ENCODE measurements at regions not wholly inside any gene's neighbourhood (a gene's known extent, or its start where the extent isn't known, plus 50 kb on each side); places are given as distances from the start of the nearest gene placed in this dataset.

DNA sequence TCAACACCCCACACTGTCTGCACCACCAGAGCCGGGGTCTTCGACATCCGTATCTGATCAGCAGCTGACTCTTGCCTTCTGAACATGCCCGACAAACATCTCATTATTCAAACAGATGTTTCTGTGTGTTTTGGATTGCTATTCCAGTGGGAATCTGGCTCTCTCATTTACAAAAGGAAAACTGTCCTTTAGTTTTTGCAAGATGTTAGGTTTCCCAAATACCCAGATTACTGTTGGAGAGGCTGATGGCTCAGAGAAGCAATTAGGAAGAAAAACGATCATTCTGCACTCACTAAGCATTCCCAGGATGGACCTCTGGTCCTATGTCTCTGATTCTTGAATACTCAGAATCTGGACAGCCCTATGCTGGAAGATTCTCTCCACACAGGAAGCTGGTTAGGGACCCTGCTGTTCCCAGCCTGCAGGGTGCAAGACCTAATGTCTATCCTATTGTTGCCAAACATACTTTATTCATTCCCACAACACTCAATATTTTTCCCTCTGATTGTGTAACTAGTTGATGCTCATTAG lies 532.9 kb downstream of the CDH26 start:
- POLR2A ChIA-PET = no interaction called here
- Histone ChIP-seq H3K4me1 (ENCODE audit: control insufficient read depth, insufficient read depth, low read length) (no peaks in the 10 kb centered on the region), H3K4me3 (ENCODE audit: low read depth, low read length) (no peak overlapping the region), H3K27ac (ENCODE audit: extremely low read depth, low read depth, low read length) (no peak overlapping the region), H3K9me3 (ENCODE audit: control insufficient read depth, insufficient read depth, low read depth, low read length) (no peaks in the 10 kb centered on the region), H3K36me3 (ENCODE audit: control insufficient read depth in 2 of 2, insufficient read depth in 1 of 2, low read length in 2 of 2) (no peaks in the 10 kb centered on the region)
- CTCF ChIA-PET = no interaction called here
- no peak for TF ChIP-seq PRDM1 (tag by site-specific recombination; IDR thresholded peaks at IDR 0.05)
- no peak for TF ChIP-seq TCF7L2 (IDR thresholded peaks at IDR 0.05; ENCODE audit: borderline replicate concordance, low read depth, low read length)
- no peak for TF ChIP-seq ZBTB1 (tag by site-specific recombination; IDR thresholded peaks at IDR 0.05)
- no peak for TF ChIP-seq ZNF16 (tag by site-specific recombination; IDR thresholded peaks at IDR 0.05; ENCODE audit: low read depth)

DNA sequence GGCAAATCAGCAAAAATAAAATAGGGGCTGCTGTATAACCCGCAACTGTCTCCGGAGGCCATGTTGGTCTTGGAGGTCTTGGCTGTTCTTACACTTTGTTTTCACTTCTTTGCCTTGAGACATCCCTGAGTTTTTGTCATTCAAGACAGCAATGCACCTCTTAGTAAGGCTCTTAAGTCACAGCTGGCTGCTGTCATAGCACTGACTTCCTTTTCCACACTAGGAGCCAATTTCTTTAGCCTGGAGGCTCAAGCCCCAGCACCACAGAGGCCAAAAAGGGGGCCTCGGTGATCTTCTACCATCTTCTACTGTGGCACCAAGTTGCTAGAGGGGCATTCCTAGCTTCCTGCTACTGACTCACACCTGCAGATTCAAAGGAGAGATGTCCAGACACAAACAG lies 536.3 kb downstream of the CDH26 start:
- POLR2A ChIA-PET = no interaction called here
- H3K4me3 ChIP-seq (ENCODE audit: low read depth, low read length) = no peak overlapping the region
- CTCF ChIA-PET = interaction anchor here (0.6 kb wide), 1 partner anchor 55 kb away, joined by 3 read pairs; no protein-coding TSS in a partner anchor
- TF ChIP-seq, protein P1, sequence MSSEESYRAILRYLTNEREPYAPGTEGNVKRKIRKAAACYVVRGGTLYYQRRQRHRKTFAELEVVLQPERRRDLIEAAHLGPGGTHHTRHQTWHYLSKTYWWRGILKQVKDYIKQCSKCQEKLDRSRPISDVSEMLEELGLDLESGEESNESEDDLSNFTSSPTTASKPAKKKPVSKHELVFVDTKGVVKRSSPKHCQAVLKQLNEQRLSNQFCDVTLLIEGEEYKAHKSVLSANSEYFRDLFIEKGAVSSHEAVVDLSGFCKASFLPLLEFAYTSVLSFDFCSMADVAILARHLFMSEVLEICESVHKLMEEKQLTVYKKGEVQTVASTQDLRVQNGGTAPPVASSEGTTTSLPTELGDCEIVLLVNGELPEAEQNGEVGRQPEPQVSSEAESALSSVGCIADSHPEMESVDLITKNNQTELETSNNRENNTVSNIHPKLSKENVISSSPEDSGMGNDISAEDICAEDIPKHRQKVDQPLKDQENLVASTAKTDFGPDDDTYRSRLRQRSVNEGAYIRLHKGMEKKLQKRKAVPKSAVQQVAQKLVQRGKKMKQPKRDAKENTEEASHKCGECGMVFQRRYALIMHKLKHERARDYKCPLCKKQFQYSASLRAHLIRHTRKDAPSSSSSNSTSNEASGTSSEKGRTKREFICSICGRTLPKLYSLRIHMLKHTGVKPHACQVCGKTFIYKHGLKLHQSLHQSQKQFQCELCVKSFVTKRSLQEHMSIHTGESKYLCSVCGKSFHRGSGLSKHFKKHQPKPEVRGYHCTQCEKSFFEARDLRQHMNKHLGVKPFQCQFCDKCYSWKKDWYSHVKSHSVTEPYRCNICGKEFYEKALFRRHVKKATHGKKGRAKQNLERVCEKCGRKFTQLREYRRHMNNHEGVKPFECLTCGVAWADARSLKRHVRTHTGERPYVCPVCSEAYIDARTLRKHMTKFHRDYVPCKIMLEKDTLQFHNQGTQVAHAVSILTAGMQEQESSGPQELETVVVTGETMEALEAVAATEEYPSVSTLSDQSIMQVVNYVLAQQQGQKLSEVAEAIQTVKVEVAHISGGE (tag by site-specific recombination; conservative IDR thresholded peaks at IDR 0.05; ENCODE audit: low read depth) = no peak
- no peak for TF ChIP-seq ZNF658 (tag by site-specific recombination; IDR thresholded peaks at IDR 0.05)
- TF ChIP-seq EGR2 (tag by site-specific recombination; IDR thresholded peaks at IDR 0.05; ENCODE audit: low read depth) = no peak
- TF ChIP-seq, protein P2, sequence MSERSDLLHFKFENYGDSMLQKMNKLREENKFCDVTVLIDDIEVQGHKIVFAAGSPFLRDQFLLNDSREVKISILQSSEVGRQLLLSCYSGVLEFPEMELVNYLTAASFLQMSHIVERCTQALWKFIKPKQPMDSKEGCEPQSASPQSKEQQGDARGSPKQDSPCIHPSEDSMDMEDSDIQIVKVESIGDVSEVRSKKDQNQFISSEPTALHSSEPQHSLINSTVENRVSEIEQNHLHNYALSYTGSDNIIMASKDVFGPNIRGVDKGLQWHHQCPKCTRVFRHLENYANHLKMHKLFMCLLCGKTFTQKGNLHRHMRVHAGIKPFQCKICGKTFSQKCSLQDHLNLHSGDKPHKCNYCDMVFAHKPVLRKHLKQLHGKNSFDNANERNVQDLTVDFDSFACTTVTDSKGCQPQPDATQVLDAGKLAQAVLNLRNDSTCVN (tag by site-specific recombination; optimal IDR thresholded peaks at IDR 0.05) = no peak
- TF ChIP-seq, protein P3, sequence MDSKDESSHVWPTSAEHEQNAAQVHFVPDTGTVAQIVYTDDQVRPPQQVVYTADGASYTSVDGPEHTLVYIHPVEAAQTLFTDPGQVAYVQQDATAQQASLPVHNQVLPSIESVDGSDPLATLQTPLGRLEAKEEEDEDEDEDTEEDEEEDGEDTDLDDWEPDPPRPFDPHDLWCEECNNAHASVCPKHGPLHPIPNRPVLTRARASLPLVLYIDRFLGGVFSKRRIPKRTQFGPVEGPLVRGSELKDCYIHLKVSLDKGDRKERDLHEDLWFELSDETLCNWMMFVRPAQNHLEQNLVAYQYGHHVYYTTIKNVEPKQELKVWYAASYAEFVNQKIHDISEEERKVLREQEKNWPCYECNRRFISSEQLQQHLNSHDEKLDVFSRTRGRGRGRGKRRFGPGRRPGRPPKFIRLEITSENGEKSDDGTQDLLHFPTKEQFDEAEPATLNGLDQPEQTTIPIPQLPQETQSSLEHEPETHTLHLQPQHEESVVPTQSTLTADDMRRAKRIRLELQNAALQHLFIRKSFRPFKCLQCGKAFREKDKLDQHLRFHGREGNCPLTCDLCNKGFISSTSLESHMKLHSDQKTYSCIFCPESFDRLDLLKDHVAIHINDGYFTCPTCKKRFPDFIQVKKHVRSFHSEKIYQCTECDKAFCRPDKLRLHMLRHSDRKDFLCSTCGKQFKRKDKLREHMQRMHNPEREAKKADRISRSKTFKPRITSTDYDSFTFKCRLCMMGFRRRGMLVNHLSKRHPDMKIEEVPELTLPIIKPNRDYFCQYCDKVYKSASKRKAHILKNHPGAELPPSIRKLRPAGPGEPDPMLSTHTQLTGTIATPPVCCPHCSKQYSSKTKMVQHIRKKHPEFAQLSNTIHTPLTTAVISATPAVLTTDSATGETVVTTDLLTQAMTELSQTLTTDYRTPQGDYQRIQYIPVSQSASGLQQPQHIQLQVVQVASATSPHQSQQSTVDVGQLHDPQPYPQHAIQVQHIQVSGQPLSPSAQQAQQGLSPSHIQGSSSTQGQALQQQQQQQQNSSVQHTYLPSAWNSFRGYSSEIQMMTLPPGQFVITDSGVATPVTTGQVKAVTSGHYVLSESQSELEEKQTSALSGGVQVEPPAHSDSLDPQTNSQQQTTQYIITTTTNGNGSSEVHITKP (tag by site-specific recombination; IDR thresholded peaks at IDR 0.05) = no peak
- no peak for TF ChIP-seq ZSCAN30 (tag by site-specific recombination; IDR thresholded peaks at IDR 0.05)
- no peak for TF ChIP-seq REPIN1 (tag by site-specific recombination; IDR thresholded peaks at IDR 0.05; ENCODE audit: low read depth)
- TF ChIP-seq ZNF621 (tag by site-specific recombination; IDR thresholded peaks at IDR 0.05) = no peak
- no peak for TF ChIP-seq ZNF174 (tag by site-specific recombination; IDR thresholded peaks at IDR 0.05)
- TF ChIP-seq, protein P4, sequence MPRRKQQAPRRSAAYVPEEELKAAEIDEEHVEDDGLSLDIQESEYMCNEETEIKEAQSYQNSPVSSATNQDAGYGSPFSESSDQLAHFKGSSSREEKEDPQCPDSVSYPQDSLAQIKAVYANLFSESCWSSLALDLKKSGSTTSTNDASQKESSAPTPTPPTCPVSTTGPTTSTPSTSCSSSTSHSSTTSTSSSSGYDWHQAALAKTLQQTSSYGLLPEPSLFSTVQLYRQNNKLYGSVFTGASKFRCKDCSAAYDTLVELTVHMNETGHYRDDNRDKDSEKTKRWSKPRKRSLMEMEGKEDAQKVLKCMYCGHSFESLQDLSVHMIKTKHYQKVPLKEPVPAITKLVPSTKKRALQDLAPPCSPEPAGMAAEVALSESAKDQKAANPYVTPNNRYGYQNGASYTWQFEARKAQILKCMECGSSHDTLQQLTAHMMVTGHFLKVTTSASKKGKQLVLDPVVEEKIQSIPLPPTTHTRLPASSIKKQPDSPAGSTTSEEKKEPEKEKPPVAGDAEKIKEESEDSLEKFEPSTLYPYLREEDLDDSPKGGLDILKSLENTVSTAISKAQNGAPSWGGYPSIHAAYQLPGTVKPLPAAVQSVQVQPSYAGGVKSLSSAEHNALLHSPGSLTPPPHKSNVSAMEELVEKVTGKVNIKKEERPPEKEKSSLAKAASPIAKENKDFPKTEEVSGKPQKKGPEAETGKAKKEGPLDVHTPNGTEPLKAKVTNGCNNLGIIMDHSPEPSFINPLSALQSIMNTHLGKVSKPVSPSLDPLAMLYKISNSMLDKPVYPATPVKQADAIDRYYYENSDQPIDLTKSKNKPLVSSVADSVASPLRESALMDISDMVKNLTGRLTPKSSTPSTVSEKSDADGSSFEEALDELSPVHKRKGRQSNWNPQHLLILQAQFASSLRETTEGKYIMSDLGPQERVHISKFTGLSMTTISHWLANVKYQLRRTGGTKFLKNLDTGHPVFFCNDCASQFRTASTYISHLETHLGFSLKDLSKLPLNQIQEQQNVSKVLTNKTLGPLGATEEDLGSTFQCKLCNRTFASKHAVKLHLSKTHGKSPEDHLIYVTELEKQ (tag by site-specific recombination; IDR thresholded peaks at IDR 0.05; ENCODE audit: borderline replicate concordance) = no peak
- TF ChIP-seq ZNF175 (tag by site-specific recombination; IDR thresholded peaks at IDR 0.05) = no peak
- TF ChIP-seq, protein P5, sequence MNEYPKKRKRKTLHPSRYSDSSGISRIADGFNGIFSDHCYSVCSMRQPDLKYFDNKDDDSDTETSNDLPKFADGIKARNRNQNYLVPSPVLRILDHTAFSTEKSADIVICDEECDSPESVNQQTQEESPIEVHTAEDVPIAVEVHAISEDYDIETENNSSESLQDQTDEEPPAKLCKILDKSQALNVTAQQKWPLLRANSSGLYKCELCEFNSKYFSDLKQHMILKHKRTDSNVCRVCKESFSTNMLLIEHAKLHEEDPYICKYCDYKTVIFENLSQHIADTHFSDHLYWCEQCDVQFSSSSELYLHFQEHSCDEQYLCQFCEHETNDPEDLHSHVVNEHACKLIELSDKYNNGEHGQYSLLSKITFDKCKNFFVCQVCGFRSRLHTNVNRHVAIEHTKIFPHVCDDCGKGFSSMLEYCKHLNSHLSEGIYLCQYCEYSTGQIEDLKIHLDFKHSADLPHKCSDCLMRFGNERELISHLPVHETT (tag by site-specific recombination; IDR thresholded peaks at IDR 0.05) = no peak
- TF ChIP-seq, protein P6, sequence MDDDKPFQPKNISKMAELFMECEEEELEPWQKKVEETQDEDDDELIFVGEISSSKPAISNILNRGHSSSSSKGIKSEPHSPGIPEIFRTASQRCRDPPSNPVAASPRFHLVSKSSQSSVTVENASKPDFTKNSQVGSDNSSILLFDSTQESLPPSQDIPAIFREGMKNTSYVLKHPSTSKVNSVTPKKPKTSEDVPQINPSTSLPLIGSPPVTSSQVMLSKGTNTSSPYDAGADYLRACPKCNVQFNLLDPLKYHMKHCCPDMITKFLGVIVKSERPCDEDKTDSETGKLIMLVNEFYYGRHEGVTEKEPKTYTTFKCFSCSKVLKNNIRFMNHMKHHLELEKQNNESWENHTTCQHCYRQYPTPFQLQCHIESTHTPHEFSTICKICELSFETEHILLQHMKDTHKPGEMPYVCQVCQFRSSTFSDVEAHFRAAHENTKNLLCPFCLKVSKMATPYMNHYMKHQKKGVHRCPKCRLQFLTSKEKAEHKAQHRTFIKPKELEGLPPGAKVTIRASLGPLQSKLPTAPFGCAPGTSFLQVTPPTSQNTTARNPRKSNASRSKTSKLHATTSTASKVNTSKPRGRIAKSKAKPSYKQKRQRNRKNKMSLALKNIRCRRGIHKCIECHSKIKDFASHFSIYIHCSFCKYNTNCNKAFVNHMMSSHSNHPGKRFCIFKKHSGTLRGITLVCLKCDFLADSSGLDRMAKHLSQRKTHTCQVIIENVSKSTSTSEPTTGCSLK (tag by site-specific recombination; IDR thresholded peaks at IDR 0.05) = no peak
- TF ChIP-seq ZNF426 (tag by site-specific recombination; IDR thresholded peaks at IDR 0.05) = no peak
- TF ChIP-seq TRIM28 (IDR thresholded peaks at IDR 0.05; ENCODE audit: borderline replicate concordance, low read length) = no peak

More for the DNA sequence above, 536.3 kb downstream of the CDH26 start:
- no peak overlapping the region for H3K27ac ChIP-seq (ENCODE audit: extremely low read depth, low read depth, low read length)
- H3K4me1 ChIP-seq (ENCODE audit: control insufficient read depth, insufficient read depth, low read length) = no peaks in the 10 kb centered on the region
- H3K9me3 ChIP-seq (ENCODE audit: control insufficient read depth, insufficient read depth, low read depth, low read length) = no peaks in the 10 kb centered on the region
- no peaks in the 10 kb centered on the region for H3K36me3 ChIP-seq (ENCODE audit: control insufficient read depth in 2 of 2, insufficient read depth in 1 of 2, low read length in 2 of 2)

Data from HEK293 (cell line).